Right ventricle myocardium inferior (tissue), 1 donor: ENCODE measurements at regions not wholly inside any gene's neighbourhood (a gene's known extent, or its start where the extent isn't known, plus 50 kb on each side); places are given as distances from the start of the nearest gene placed in this dataset.
"Not testable (repeated sequence)": the region's sequence is repeated elsewhere in the genome, so short reads cannot be mapped to it uniquely, and the experiment has no call there.

ENCODE experiments used
- ATAC-seq: fragments of 200-7000 bp; cut with Tn5 transposase; one replicate; pipeline ENCODE4 v1.9.1; 2020; ENCODE audit warnings: mild to moderate bottlenecking, moderate library complexity
- DNase-seq: peaks from one replicate; pipeline ENCODE4 v3.0.0; 2021; ENCODE audit errors: missing footprints
- intact Hi-C: fragments of 100-400 bp; cut with DNase I; formaldehyde crosslinking; loops from one replicate; pipeline ENCODE4 v1.11.0; 2022
- donor health status: DM: no; HTN: yes; CAD: no; lungs with severe emphysema.

DNA sequence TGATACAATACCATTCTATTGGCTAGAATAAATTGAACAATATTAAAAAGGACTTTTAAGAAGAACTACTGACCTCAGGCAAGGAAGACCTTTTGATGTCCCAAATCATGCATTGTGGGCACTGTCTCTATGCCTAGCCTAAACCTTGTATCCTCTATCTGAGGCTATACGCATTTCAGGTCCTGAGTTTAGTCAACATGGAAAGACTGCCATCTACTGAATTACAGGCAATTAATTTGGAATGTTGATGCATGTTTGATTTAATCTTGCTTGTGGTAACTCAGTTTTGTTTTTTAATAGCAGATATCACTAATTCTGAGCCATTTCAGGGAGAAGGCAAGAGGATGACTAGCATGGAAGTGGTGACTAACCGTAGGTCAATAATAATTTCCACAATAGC lies 585.3 kb upstream of the CCNG1 start:
- DNase-seq (no peak), ATAC-seq (no peak)
- intact Hi-C loops, result no loop called here

DNA sequence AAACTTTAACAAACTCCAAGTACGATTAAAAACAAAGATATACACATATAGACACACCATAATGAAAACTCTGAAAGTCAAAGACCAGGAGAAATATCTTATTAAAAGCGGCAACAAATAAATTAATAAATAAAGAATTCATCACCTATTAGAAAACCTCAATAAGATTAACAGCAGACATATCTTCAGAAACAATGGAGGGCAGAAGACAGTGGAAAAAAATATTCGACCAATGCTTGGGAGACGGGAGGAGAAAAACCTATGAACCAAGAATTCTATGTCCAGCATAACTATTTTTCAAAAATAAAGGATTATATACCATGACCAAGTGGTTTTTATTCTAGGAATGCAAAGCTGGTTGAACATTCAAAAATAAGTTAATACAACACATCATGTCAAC lies 578.6 kb upstream of the CCNG1 start:
- intact Hi-C loops, result no loop called here
- no peak for DNase-seq
- ATAC-seq, result no peak

DNA sequence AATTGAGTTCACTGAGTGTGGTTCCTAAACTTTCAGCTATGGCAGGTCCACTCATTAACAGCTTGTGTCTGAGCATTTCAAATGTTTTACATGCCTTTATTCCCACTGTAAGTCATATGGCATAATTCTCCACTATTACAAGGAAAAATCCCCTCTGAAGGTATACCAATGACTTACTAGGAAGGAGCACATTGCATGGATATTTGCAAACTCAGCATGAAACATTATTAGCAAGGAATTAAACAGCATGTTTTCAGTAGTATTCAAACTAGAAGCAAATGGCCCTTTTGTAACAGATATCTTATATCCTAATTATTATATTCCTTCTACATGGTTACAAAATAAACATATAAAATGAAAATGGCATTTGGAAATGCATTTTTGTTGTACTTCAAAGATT lies 566.4 kb upstream of the CCNG1 start:
- DNase-seq, result no peak
- ATAC-seq, result no peak
- intact Hi-C loops, result no loop called here

DNA sequence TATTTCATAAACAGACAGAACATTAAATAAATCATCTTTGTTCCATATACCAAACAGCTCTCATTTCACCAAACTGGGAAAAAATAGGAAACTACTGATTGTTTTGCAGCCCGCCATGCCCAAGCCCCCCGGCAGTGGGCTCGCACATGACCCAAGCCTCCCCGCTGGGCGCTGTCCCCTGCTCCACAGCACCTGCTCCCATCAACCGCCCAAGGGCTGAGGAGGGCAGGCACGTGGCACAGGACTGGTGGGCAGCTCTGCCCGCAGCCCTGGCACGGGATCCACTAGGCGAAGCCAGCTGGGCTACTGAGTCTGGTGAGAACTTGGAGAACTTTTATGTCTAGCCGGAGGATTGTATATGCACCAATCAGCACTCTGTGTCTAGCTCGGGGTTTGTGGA lies 554.8 kb upstream of the CCNG1 start:
- ATAC-seq, result no peak
- no peak for DNase-seq
- intact Hi-C loops, result no loop called here

DNA sequence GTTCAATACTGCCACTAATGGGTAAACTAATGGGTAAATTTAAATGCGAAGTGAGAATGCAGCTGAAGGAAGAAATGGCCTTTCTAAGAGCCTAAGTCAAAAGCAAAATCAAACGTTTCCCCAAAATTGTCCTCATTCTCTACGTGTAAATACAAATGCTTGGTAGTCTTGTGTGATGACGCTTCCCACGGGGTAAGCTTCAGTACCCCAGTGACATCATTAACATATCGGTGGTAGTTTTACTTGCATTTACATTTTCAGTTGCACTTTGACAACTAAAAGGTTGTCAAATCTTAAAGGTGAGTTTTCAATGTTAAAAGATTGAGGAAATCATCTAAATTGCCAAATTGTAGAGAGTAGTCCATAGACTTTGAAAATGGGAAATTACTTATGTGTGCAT lies 550.7 kb upstream of the CCNG1 start:
- no peak for ATAC-seq
- no peak for DNase-seq
- intact Hi-C loops, result no loop called here

DNA sequence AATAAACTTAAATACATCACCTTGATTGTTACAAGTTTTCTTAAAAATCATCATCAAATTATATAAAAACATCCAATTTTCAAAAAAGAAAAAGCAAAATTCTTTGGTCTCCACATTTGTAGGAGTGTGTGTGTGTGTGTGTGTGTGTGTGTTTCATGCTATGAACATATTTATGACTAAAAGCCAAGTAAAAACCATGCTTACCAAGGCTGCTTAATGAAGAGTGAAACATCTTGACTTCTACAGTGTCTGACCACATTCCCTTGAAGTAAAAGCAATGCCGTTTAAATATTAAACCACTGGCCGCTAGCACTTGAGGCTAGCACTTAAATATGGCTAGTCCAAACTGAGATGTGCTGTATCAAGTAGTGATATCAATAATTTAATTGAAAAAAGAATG lies 549.1 kb upstream of the CCNG1 start:
- DNase-seq (no peak), ATAC-seq (no peak)
- intact Hi-C loops, result no loop called here

GRCh38 chr5:162911873-162912272 lies 525.5 kb upstream of the CCNG1 start:
- ATAC-seq, result no peak
- DNase-seq, result no peak
- intact Hi-C loops, result no loop called here

- no peak for ATAC-seq
- intact Hi-C loops, result no loop called here
- no peak for DNase-seq
Measured at GRCh38 chr5:162916368-162916767, 521.0 kb upstream of the CCNG1 start.

DNA sequence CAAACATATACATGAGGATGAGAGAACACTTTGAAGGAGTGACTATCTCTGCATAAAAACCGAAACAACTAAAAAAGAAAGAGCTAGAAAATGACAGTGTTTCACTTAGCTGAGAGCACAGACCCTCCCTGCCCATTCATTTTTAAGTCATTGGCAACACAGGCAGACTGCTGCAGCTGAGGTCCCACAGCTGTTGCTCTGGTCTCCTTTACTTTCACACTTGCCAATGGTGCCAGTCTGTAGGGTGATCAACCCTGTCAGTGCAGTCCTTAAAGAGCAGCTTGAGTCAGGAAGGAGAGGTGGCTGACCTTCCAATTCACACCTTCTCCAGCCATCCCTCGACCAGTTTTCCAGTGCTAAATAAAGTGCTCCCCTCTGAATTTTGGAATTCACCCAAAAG lies 508.3 kb upstream of the CCNG1 start:
- ATAC-seq (no peak), DNase-seq (no peak)
- intact Hi-C loops, result loop anchor here (1.0 kb wide), 1 partner anchor 8 kb away; no protein-coding TSS in a partner anchor

DNA sequence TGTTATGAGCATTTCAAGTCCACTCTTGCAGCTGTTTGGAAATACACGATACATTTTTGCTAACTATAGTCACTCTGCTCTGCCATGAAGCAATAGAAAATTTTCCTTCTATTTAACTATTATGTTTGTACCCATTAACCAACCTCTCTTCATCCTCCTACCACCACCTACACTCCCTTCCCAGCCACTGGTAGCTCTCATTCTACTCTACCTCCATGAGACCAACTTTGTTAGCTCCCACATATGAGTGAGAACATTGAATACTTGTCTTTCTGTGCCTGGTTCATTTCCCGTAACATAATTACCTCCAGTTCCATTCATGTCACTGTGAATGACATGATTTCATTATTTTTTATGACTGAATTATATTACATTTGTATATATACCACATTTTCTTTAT lies 505.9 kb upstream of the CCNG1 start:
- DNase-seq (no peak), ATAC-seq (no peak)
- intact Hi-C loops, result no loop called here

- intact Hi-C loops, result no loop called here
- no peak for DNase-seq
- no peak for ATAC-seq
Measured at GRCh38 chr5:162939991-162940390, 497.4 kb upstream of the CCNG1 start.

GRCh38 chr5:162948677-162949076 lies 488.7 kb upstream of the CCNG1 start:
- ATAC-seq, result no peak
- DNase-seq, result no peak
- intact Hi-C loops, result no loop called here

- intact Hi-C loops, result no loop called here
- no peak for ATAC-seq
Measured at GRCh38 chr5:162956570-162956969, 480.8 kb upstream of the CCNG1 start.

GRCh38 chr5:162964144-162964543 lies 473.3 kb upstream of the CCNG1 start:
- DNase-seq, intact Hi-C loops, ATAC-seq: not testable (repeated sequence)

More at GRCh38 chr5:162956570-162956969, 480.8 kb upstream of the CCNG1 start:
- no peak for DNase-seq

- intact Hi-C loops, result no loop called here
- ATAC-seq (no peak), DNase-seq (no peak)
Measured at GRCh38 chr5:162990063-162990462, 447.3 kb upstream of the CCNG1 start.

GRCh38 chr5:162990856-162991497 lies 446.4 kb upstream of the CCNG1 start:
- DNase-seq, result no peak
- intact Hi-C loops, result no loop called here
- no peak for ATAC-seq

- intact Hi-C loops, result no loop called here
- DNase-seq (no peak), ATAC-seq (no peak)
Measured at GRCh38 chr5:162995568-162995967, 441.8 kb upstream of the CCNG1 start.

DNA sequence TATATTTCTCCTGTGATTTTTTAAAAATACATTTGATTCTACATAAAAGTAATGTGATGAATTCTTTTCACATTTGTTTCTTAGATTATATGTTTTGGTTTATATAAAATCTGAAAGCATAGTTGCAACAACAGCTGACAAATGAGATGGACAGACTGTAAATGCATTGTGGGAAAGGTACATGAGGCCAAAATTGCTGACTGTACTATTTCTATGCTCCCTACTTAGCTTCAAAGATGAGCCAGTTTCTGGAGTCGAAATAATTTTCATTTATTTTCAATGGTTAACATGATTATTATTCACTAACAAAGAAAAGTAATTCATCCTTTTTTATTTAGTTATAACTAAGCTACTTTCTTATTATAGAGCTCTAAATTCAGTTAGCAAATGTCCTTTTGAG lies 441.3 kb upstream of the CCNG1 start:
- DNase-seq (no peak), ATAC-seq (no peak)
- intact Hi-C loops, result no loop called here

GRCh38 chr5:163005949-163006348 lies 431.4 kb upstream of the CCNG1 start:
- DNase-seq (no peak), ATAC-seq (no peak)
- intact Hi-C loops, result no loop called here

- ATAC-seq (no peak), DNase-seq (no peak)
- intact Hi-C loops, result no loop called here
Measured at GRCh38 chr5:163022582-163023128, 414.7 kb upstream of the CCNG1 start.

- no peak for DNase-seq
- intact Hi-C loops, result no loop called here
- no peak for ATAC-seq
Measured at GRCh38 chr5:163023846-163024245, 413.5 kb upstream of the CCNG1 start.
